ENCODE measurements at regions not wholly inside any gene's neighbourhood (a gene's known extent, or its start where the extent isn't known, plus 50 kb on each side); places are given as distances from the start of the nearest gene placed in this dataset.
A peak's percentile ranks its signal among the peaks of the same experiment; 100 is the strongest.

GRCh38 chr17:55612691-55613141, 101.5 kb upstream of the SMIM36 start:
- Histone ChIP-seq H2BK15ac (ENCODE audit: low read length) (no peak overlapping the region), H2BK120ac (replicated peaks; ENCODE audit: low read depth, low read length) (no peak overlapping the region), H2AK5ac (ENCODE audit: low read depth, low read length) (no peak overlapping the region), H3K4me1 (replicated peaks in 1 of 4; ENCODE audit: control insufficient read depth in 3 of 4, insufficient read depth in 4 of 4, low read length in 3 of 4) (no peaks in the 10 kb centered on the region), H3K27ac (ENCODE audit: low read depth, low read length) (no peak overlapping the region), H2BK12ac (ENCODE audit: low read depth, low read length) (no peak overlapping the region), H3K14ac (ENCODE audit: insufficient read length) (no peak overlapping the region), H4K91ac (replicated peaks; ENCODE audit: insufficient read length, low read length) (no peak overlapping the region), H3K36me3 (ENCODE audit: control insufficient read depth in 2 of 4, insufficient read depth in 4 of 4, low read length in 3 of 4) (no peaks in the 10 kb centered on the region), H3K79me1 (ENCODE audit: low read depth, low read length) (no peaks in the 10 kb centered on the region), H3K23ac (ENCODE audit: insufficient read length) (no peak overlapping the region), H3K4me2 (ENCODE audit: insufficient read depth in 1 of 2, low read depth in 2 of 2, low read length in 2 of 2) (no peak overlapping the region), H3K4ac (replicated peaks; ENCODE audit: insufficient read length, low read depth, low read length) (no peak overlapping the region), H3K4me3 (ENCODE audit: extremely low read depth in 1 of 4, insufficient read depth in 2 of 4, low read depth in 3 of 4, low read length in 4 of 4) (no peak overlapping the region), H3K23me2 (ENCODE audit: low read depth, low read length) (no peaks in the 10 kb centered on the region), H3K56ac (replicated peaks; ENCODE audit: insufficient read length, low read depth, low read length) (no peak overlapping the region), H3K27me3 (replicated peaks in 1 of 4; ENCODE audit: control insufficient read depth in 3 of 4, extremely low read depth in 1 of 4, insufficient read depth in 3 of 4, low read length in 3 of 4) (no peaks in the 10 kb centered on the region), H2AFZ (ENCODE audit: low read length) (peak overlapping the region; percentile 64), H3K79me2 (ENCODE audit: control insufficient read depth in 1 of 2, insufficient read depth in 2 of 2, low read length in 2 of 2) (no peaks in the 10 kb centered on the region), H4K8ac (ENCODE audit: extremely low read depth, insufficient read depth, low read length) (no peak overlapping the region), H4K5ac (ENCODE audit: insufficient read length, low read depth, low read length) (no peak overlapping the region), H3K9ac (replicated peaks in 1 of 4; ENCODE audit: extremely low read depth in 1 of 4, low read depth in 3 of 4, low read length in 3 of 4) (no peak overlapping the region), H2BK5ac (ENCODE audit: low read depth, low read length) (no peak overlapping the region; the same call in 1 of the 2 replicates), H2BK20ac (ENCODE audit: low read length) (no peak overlapping the region), H4K20me1 (replicated peaks in 1 of 2; ENCODE audit: control insufficient read depth in 1 of 2, insufficient read depth in 2 of 2, low read length in 2 of 2) (no peaks in the 10 kb centered on the region), H3K9me3 (ENCODE audit: insufficient read depth in 2 of 2, low read depth in 1 of 2, low read length in 1 of 2) (no peaks in the 10 kb centered on the region), H3K18ac (ENCODE audit: extremely low read depth, low read length) (no peak overlapping the region)
- ChIA-PET POLR2A (ENCODE audit: partially characterized antibody) (no interaction called here), CTCF (ENCODE audit: partially characterized antibody) (no interaction called here)
- DNase-seq (ENCODE audit: low read depth in 1 of 2, low spot score in 2 of 2): no peak
- TF ChIP-seq POLR2AphosphoS5 (IDR thresholded peaks at IDR 0.05; ENCODE audit: low read depth, low read length) (no peak), NRF1 (IDR thresholded peaks at IDR 0.05; ENCODE audit: low read depth, low read length) (no peak), USF2 (IDR thresholded peaks at IDR 0.05; ENCODE audit: low read length) (no peak), ATF3 (IDR thresholded peaks at IDR 0.05; ENCODE audit: insufficient read depth, low read depth, low read length) (no peak), KDM4A (IDR thresholded peaks at IDR 0.05; ENCODE audit: low read depth, low read length, severe bottlenecking) (no peak), YY1 (IDR thresholded peaks at IDR 0.05; ENCODE audit: low read depth, low read length) (no peak), CHD1 (IDR thresholded peaks at IDR 0.05; ENCODE audit: low read depth, low read length) (no peak), MAFK (IDR thresholded peaks at IDR 0.05; ENCODE audit: low read depth, low read length) (no peak), HDAC6 (IDR thresholded peaks at IDR 0.05; ENCODE audit: low read depth, low read length) (no peak), CHD2 (IDR thresholded peaks at IDR 0.05; ENCODE audit: low read length) (no peak)
- no peak for FAIRE-seq
- WGBS, 2 experiments (ENCODE audit: extremely low coverage in 1 of 2, insufficient coverage in 1 of 2, insufficient read length in 1 of 2, insufficient replicate concordance in 2 of 2, low coverage in 1 of 2, low lambda C conversion rate in 2 of 2, missing lambda C conversion rate in 1 of 2): 90% methylated on average over 6 of the region's 6 CpGs; no CpG with 5 or more reads in 1 of the 2 experiments

Measured in H1 (cell line).